Cardiac muscle cell (in vitro differentiated cells and primary cell): ENCODE measurements at regions not wholly inside any gene's neighbourhood (a gene's known extent, or its start where the extent isn't known, plus 50 kb on each side); places are given as distances from the start of the nearest gene placed in this dataset.

Experiments used
- DNase-seq, 2 donors: peaks; one replicate each; pipeline versions ENCODE4 v3.0.0 to v3.0.0-alpha.2; 2010 to 2017; ENCODE audit warnings: low read depth in 1 of 2, low spot score in 1 of 2
- H3K27ac ChIP-seq: fragments of 200-600 bp; sonication (generic); 2 replicates; pipeline ENCODE4 v1.5.1; 2016
- H3K27me3 ChIP-seq: fragments of 200-600 bp; sonication (generic); 2 replicates; pipeline ENCODE4 v1.6.0; 2016; ENCODE audit warnings: control low read depth
- H3K36me3 ChIP-seq: fragments of 200-600 bp; sonication (generic); 2 replicates; pipeline ENCODE4 v1.5.1; 2016; ENCODE audit warnings: control low read depth
- H3K4me1 ChIP-seq: fragments of 200-600 bp; sonication (generic); 2 replicates; pipeline ENCODE4 v1.8.1; 2017; ENCODE audit warnings: low read depth, mild to moderate bottlenecking, mixed run types
- H3K4me3 ChIP-seq: fragments of 200-600 bp; sonication (generic); 2 replicates; pipeline ENCODE4 v1.5.1; 2016; ENCODE audit warnings: mild to moderate bottlenecking
- H3K9me3 ChIP-seq: fragments of 200-600 bp; sonication (generic); 2 replicates; pipeline ENCODE4 v1.5.1; 2017; ENCODE audit warnings: low read depth, mild to moderate bottlenecking, control low read depth
- CTCF ChIP-seq: IDR thresholded peaks from 2 replicates; pipeline ENCODE4 v1.5.1; 2012; ENCODE audit warnings: low read depth, mild to moderate bottlenecking, low read length

- Histone ChIP-seq H3K9me3 (no peaks in the 10 kb centered on the region), H3K27me3 (no peaks in the 10 kb centered on the region), H3K4me3 (no peak overlapping the region), H3K4me1 (peaks cover 27% of the 10 kb centered on the region), H3K27ac (no peak overlapping the region), H3K36me3 (no peaks in the 10 kb centered on the region)
- TF ChIP-seq CTCF, result no peak
- DNase-seq, result peak in 1 of 2 donors; percentile 32
Measured at GRCh38 chr3:83453056-83453455, 1505.7 kb upstream of the CADM2 start.

GRCh38 chr3:83454353-83454752 is 1504.4 kb upstream of the CADM2 start:
- no peak for DNase-seq
- TF ChIP-seq CTCF, result no peak
- peaks cover 27% of the 10 kb centered on the region for H3K4me1 ChIP-seq

GRCh38 chr3:83457551-83457950 is 1501.2 kb upstream of the CADM2 start:
- DNase-seq, result no peak
- H3K27me3 ChIP-seq, result no peaks in the 10 kb centered on the region
- H3K9me3 ChIP-seq, result no peaks in the 10 kb centered on the region
- H3K4me1 ChIP-seq, result peaks cover 27% of the 10 kb centered on the region
- H3K27ac ChIP-seq, result peak overlapping the region; percentile 16
- TF ChIP-seq CTCF, result no peak
- H3K36me3 ChIP-seq, result no peaks in the 10 kb centered on the region
- no peak overlapping the region for H3K4me3 ChIP-seq

More at GRCh38 chr3:83454353-83454752, 1504.4 kb upstream of the CADM2 start:
- H3K27ac ChIP-seq, result no peak overlapping the region
- H3K9me3 ChIP-seq, result no peaks in the 10 kb centered on the region
- H3K4me3 ChIP-seq, result no peak overlapping the region
- no peaks in the 10 kb centered on the region for H3K27me3 ChIP-seq
- H3K36me3 ChIP-seq, result no peaks in the 10 kb centered on the region

DNA sequence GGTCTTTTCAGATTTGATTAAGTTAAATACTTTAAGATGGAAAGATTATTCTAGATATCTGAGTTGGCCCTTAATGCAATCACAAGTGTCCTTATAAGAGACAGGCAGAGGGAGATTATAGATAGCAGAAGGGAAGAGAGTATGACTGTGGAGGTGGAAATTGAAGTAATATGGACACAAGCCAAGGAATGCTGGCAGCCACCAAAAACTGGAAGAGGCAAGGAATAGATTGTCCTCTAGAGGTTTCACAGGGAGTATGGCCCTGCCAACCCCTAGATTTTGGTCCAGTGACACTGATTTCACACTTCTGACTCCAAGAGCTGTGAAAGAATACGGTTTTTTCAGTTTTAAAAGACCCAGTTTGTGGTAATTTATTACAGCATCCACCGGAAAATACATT is 1498.7 kb upstream of the CADM2 start:
- TF ChIP-seq CTCF, result no peak
- Histone ChIP-seq H3K36me3 (no peaks in the 10 kb centered on the region), H3K27me3 (no peaks in the 10 kb centered on the region), H3K27ac (no peak overlapping the region), H3K4me3 (no peak overlapping the region), H3K9me3 (no peaks in the 10 kb centered on the region), H3K4me1 (peaks cover 27% of the 10 kb centered on the region)
- DNase-seq, result no peak

GRCh38 chr3:83461411-83461810 is 1497.4 kb upstream of the CADM2 start:
- TF ChIP-seq CTCF, result no peak
- Histone ChIP-seq H3K9me3 (no peaks in the 10 kb centered on the region), H3K27me3 (no peaks in the 10 kb centered on the region), H3K36me3 (no peaks in the 10 kb centered on the region), H3K4me1 (peaks cover 15% of the 10 kb centered on the region), H3K4me3 (no peak overlapping the region), H3K27ac (no peak overlapping the region)
- no peak for DNase-seq

- DNase-seq, result no peak
- no peak overlapping the region for H3K27ac ChIP-seq
- H3K27me3 ChIP-seq, result no peaks in the 10 kb centered on the region
- H3K4me1 ChIP-seq, result no peaks in the 10 kb centered on the region
- TF ChIP-seq CTCF, result no peak
- H3K9me3 ChIP-seq, result no peaks in the 10 kb centered on the region
- no peaks in the 10 kb centered on the region for H3K36me3 ChIP-seq
- H3K4me3 ChIP-seq, result no peak overlapping the region
Measured at GRCh38 chr3:83477563-83477962, 1481.2 kb upstream of the CADM2 start.
